Amniotic epithelial cell (primary cell): ENCODE measurements at regions not wholly inside any gene's neighbourhood (a gene's known extent, or its start where the extent isn't known, plus 50 kb on each side); places are given as distances from the start of the nearest gene placed in this dataset.
A peak's percentile ranks its signal among the peaks of the same experiment; 100 is the strongest.

Source experiments
- DNase-seq: peaks from one replicate; pipeline ENCODE4 v3.0.0-alpha.2; 2010; ENCODE audit warnings: low read depth

DNA sequence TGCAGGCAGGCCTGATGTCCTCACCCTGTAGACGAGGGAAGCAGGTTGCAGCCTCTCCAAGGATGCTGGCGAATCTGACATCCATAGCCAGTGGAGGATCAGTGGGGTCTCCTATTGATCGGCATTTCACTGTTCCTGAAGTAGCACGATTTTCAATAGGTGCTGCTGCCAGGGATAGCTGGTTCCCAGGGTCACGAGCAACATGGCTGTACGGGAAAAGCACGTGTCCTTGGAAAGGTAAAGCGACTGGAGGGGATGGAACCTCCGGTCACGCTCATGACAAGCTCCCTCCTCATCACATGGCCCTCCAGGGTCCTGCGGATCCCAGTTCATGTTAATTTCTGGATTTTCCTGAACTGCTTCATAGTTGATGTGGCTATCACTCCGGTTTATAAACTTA lies 373.7 kb upstream of the SMIM21 start:
- no peak for DNase-seq

DNA sequence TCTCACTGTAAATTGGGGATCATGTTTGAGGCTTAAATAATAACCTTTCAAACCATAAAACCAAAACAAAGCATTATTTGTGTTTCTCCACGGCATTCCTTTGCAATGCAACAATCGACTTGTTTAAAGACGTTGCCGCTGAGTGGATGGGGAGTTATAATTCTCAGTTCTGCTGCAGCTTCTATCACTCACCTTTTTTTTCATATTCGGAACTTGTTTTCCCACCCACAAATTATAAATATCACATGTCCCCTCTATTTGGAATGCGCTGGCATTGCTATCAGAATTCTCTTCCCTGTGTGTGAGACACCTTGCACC lies 372.8 kb upstream of the SMIM21 start:
- DNase-seq: no peak

- DNase-seq: peak; percentile 4
Measured at GRCh38 chr18:75799449-75800330, 372.2 kb upstream of the SMIM21 start.

GRCh38 chr18:75797046-75797445 lies 369.5 kb upstream of the SMIM21 start:
- DNase-seq: no peak

DNA sequence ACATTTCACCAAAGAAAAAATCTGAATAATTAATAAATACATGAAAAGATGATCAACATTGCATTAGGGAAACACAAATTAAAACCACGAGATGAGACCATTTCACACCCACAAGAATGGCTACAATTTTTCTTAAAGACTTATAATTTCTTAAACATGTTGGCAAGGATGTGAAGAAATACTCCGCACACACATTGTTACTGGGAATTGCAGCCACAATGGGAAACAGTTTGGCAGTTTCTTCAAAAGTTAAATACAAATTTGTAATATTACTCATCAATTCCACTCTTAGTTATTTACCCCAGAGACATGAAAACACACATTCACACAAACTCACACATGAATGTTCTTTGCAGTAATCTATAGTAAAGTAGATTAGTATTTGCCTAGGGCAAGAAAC lies 363.3 kb upstream of the SMIM21 start:
- DNase-seq: no peak

DNA sequence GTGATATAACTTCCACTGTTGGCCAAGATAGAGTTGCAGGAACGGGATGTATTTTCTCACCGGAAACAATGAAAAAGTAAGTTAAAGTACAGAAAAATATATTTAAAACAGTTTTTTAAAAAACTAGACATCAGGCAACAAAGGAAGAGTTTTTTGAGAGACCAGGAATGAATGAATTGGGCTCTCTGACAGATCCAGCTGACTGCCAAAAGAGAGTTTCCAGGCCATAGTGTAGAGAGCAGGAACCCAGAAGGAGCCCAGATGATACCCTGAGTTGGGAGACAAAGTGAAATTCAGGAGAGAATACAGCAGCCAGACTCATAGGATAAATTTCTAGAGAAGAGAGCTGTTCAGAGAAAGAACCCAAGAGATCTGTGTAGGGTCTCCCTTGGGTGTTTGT lies 362.6 kb upstream of the SMIM21 start:
- no peak for DNase-seq

GRCh38 chr18:75785834-75786233 lies 358.3 kb upstream of the SMIM21 start:
- no peak for DNase-seq

DNA sequence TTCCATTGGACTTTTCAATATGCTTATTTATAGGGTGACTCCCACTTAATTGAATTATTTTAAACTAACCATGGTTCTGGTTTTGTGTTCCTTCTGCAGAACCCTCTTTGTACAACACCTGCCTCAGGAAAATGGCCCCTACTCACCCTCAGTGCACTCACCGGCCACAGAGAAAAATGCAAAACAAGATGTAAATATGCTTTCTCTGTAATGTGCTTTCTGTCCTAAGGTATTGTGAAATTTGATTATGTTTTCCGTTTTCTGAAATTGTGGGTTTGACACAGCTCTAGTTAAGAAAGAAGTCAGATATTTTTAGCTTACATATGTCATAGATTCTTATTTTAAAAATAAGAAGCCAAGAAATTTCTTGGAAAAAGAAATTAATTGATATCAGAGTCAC lies 357.7 kb upstream of the SMIM21 start:
- DNase-seq: no peak

DNA sequence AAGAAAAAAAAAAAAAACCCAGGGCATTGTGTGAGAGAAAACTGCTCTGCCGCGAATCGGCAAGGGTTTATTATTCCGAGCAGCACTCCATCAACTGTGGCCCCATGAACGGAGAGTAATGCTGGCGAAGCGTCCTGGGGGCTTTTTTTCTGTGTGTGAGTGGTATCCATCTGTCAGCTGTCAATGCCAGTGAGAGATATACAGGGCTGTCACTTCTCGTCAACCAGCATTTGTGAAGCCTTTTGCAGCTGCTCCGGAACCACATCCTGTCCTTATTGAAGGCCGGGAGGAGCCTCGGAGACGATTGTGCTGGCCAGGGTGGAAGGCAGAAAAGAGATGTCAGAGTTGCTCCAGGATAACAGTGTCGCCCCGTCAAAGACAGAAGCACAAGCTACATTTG lies 356.9 kb upstream of the SMIM21 start:
- DNase-seq: no peak

- no peak for DNase-seq
Measured at GRCh38 chr18:75783566-75784281, 356.2 kb upstream of the SMIM21 start.

DNA sequence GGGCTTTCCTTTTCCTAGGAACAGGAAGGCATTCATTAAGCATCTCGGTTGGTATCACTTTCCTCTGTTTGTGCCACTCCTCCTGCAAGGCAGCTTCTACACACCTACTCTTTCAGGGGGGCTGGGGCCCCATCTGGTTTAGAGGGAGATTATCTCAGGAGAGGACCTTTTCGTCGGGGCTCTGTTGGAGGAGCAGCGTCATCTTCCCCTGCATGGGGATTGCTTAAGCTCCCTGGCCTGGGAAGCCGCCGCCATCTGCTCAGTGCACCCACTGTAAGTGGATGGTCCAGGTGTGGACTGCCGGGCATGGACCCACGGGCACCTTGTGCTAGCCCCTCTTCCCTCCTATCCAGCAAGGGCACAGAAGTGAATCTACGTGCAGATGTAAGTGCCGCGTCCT lies 355.3 kb upstream of the SMIM21 start:
- no peak for DNase-seq

DNA sequence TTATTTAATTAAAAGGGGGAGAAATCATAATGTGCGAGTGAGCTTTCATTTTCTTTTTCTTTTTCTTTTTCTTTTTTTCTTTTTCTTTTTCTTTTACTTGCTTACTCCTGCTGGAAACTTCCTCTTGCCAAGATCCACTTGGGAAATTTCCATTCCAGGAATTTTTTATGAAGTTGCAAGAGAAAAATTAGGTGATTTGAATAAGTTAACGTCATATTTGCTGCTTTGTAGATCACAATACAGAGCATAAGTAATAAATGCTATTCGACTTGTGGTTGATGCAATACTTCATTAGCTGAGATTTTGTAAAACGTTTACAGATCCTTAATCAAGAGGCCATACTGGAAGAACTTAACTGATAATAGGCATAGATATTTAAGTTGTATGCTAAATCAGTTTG lies 354.7 kb upstream of the SMIM21 start:
- DNase-seq: no peak

GRCh38 chr18:75779910-75780309 lies 352.4 kb upstream of the SMIM21 start:
- no peak for DNase-seq

DNA sequence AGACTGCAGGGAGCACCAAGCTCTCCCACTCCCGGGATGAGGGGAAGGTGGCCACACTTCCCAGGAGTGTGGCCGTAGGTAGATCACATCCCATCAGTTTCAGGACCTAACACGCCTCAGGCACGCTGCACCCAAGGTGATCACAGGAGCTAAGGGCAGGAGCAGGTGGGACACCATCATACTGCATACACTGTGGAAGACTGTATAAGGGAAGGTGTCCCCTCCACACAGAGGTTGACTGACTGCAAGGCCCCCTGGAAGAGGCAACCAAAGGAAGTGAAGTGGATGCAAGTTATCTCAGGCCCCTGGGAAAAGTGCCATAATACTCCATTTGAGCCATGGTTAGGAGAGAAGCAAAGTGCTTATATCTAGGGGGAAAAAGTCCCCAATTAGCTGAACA lies 351.9 kb upstream of the SMIM21 start:
- no peak for DNase-seq

DNA sequence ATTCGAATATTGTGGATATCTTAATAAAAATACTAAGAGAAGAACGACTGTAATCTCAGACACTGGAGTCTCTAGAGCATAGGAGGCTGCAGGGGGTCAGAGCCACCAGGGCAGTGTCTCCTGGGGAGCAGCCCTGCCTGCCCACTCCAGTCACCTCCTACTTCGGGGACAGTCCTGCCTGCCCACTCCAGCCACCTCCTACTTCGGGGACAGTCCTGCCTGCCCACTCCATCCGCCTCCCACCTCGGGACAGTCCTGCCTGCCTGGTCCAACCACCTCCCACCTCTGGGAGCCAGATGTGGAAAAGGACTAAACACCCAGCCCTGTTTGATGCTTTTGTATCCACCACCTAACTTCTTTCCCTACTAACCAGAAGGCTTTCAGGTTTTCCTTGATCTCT lies 350.1 kb upstream of the SMIM21 start:
- no peak for DNase-seq

DNA sequence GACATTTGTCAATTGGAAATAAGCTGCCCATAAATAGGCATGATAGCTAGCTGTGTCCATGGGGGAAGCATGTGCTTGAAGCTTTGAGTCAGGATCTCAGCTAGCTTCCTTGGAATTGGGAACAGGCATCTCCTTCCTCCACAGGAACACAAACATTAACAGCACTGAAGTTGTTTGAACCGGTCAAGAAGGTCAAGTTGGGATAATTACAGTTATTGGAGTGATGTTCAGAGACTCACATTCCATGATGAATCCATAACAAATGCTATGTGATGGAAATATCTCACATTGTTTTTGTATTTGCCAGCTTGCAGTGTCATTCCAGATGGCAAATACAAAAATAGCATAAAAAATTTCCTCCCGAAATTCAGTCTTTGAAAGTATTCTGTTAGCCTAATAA lies 347.6 kb upstream of the SMIM21 start:
- no peak for DNase-seq

DNA sequence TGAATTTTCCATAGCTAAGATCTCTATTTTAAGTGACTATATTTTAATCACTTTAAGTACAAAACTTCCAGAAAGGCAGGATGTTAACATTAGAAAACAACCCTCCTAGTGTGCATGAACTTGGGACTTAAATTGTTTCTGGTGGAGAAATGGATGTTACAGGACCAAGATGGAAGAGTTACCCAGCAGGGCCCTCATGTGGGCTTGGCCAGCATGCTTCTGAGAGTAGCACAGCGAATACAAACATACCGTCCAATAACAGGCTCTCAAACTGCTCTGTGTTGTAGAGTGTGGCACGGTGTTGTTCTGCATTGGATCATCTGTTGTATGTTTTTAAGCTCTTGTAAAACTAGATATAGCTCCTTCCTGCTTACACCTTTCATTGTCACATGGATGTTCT lies 346.1 kb upstream of the SMIM21 start:
- no peak for DNase-seq

GRCh38 chr18:75762758-75763157 lies 335.3 kb upstream of the SMIM21 start:
- no peak for DNase-seq

DNA sequence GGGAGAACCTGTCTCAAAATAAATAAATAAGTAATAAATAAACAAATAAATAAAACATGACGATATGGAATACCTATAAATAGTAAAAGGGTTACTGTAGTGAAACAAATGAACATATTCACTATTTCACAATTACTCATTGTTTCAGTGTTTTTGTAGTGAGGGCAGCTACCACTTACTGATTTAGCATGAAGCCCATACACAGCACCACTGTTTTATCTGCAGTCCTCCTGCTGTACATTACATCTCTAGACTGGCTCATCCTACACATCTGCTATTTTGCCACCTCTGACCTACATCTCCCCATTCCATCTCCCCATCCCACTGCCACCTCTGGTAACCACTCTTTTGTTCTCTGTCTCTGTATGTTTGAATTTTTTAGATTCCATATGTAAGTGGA lies 332.7 kb upstream of the SMIM21 start:
- no peak for DNase-seq

DNA sequence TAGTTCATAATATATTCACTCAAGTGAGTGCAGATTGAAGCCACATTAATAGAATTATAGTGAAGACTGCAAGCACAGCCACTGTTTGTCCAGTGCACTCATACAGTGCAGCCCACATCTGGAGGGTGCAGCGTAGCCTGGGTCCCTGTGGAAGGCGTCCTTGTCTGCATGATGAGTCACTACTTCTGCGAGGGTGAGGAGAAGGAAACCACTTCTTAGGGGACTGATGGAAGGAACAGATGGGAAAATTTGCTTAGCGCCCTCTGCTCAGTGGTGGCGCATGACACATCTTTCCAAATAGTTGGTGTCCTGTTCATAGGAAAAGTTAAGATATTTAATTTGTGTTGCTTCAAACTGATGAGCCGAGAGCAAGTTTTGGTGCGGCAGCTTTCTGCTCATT lies 330.4 kb upstream of the SMIM21 start:
- DNase-seq: no peak

DNA sequence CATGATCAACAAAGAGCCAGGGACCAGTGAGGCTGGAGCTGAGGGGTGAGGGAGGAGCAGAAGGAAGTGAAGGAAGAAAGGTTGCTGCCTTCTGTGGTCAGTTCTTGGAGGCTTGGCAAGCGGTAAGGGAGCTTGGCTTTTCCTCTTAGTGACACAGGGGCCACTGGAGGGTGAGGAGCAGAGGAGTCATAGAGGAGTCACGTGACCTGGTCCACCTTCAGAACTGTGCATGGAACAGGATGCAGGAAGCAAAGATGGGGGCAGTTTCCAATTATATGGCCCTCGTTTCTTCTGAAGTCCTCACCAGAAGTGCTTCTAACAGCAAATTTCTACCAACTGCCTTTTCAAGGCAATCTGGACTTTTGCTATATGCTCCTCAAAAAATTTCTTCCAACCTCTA lies 326.9 kb upstream of the SMIM21 start:
- DNase-seq: no peak

DNA sequence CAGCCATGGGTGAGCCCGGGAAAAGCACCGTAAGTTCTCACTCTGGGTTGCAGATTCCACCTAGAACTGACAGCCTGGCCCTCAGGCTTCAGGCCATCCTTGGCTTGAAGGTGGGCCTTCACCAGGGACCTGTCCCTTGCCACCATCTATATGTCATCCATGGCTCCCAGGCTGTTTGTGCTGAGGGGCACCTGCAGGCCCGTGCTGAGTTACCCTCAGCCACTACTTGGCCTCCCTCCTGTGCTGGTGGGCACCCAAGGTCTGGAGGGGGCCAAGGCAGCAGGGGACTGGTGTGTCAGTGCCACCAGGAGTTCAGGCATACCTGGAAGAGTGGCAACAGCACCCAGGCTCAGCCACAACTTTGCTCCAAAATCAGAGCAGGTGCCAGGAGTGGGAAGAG lies 326.2 kb upstream of the SMIM21 start:
- no peak for DNase-seq

GRCh38 chr18:75752740-75753263 lies 325.3 kb upstream of the SMIM21 start:
- DNase-seq: no peak

DNA sequence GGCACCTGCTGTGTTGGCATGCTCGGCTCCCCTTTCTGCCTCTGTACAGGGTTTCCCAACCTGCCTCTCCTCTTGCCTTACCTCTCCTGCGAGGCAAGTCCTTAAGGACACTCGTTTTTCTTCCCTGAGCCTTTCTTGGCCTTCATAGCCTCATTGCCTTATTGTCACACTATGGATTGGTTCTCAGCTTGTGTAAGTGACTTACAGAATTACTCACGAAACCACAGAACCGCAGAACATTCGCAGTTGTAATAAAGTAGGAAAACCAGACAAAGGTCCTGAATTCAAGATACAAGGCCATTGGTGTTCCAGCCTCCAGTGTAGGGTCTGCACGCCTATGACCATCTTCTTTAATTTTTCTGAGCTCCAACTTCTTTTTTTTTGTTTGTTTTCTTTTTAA lies 317.6 kb upstream of the SMIM21 start:
- DNase-seq: no peak
